Upper lobe of left lung (tissue), 6 donors: ENCODE measurements at regions not wholly inside any gene's neighbourhood (a gene's known extent, or its start where the extent isn't known, plus 50 kb on each side); places are given as distances from the start of the nearest gene placed in this dataset.

Experiments
- ATAC-seq, 2 donors: fragments of 200-7000 bp; cut with Tn5 transposase; one replicate each; pipeline ENCODE4 v1.9.1; 2022; ENCODE audit warnings: mild to moderate bottlenecking in 2 of 2, moderate library complexity in 2 of 2; ENCODE audit not compliant: low FRiP score in 2 of 2
- DNase-seq, 2 donors: peaks; one replicate each; pipeline ENCODE4 v3.0.0-alpha.2; 2019 to 2020
- H3K27ac ChIP-seq, 4 donors: fragments of 200-600 bp; sonication (generic); one replicate each; pipeline ENCODE4 v1.5.1; 2016 to 2019
- H3K27me3 ChIP-seq, 4 donors: fragments of 200-600 bp; sonication (generic); one replicate each; pipeline ENCODE4 v1.5.1; 2017 to 2019
- H3K36me3 ChIP-seq, 4 donors: fragments of 200-600 bp; sonication (generic); one replicate each; pipeline ENCODE4 v1.5.1; 2016 to 2019
- H3K4me1 ChIP-seq, 4 donors: fragments of 200-600 bp; sonication (generic); one replicate each; pipeline ENCODE4 v1.5.1; 2018 to 2019
- H3K4me3 ChIP-seq, 4 donors: fragments of 200-600 bp; sonication (generic); one replicate each; pipeline ENCODE4 v1.5.1; 2017 to 2019; ENCODE audit warnings: mild to moderate bottlenecking in 2 of 4, moderate library complexity in 1 of 4
- H3K9me3 ChIP-seq, 4 donors: fragments of 200-600 bp; sonication (generic); one replicate each; pipeline ENCODE4 v1.5.1; 2018 to 2019
- EP300 ChIP-seq, 4 donors: sonication (generic); formaldehyde crosslinking; IDR thresholded peaks; one replicate each; pipeline ENCODE4 v1.5.1; 2017; ENCODE audit warnings: antibody characterized with exemption in 4 of 4, control low read depth in 2 of 4
- POLR2A ChIP-seq, 4 donors: fragments of 450-650 bp; IDR thresholded peaks; one replicate each; pipeline ENCODE4 v1.5.1; 2016 to 2017; ENCODE audit warnings: antibody characterized with exemption in 4 of 4, mild to moderate bottlenecking in 2 of 4
- POLR2AphosphoS5 ChIP-seq, 2 donors: sonication (generic); formaldehyde crosslinking; IDR thresholded peaks; one replicate each; pipeline ENCODE4 v1.5.1; 2017; ENCODE audit warnings: antibody characterized with exemption in 2 of 2
- WGBS, 2 donors: methylation state at CpG; one replicate each; pipeline ENCODE4 v1.1.5; 2017 to 2018; 5-methylcytosine and 5-hydroxymethylcytosine counted together
- TF ChIP-seq, protein P1 (sequence below), 6 experiments: fragments of 450-650 bp in 4 of 6; fragments of 200-600 bp in 2 of 6; sonication (generic) in 2 of 6; IDR thresholded peaks; one replicate each; pipeline ENCODE4 v1.5.1; 2016 to 2019; ENCODE audit warnings: antibody characterized with exemption in 6 of 6
- donor health status: DM: no; HTN: no; CAD: no; lungs with moderate emphysema.
- donor health status: DM: no; HTN: yes; CAD: no; lungs with severe emphysema.

DNA sequence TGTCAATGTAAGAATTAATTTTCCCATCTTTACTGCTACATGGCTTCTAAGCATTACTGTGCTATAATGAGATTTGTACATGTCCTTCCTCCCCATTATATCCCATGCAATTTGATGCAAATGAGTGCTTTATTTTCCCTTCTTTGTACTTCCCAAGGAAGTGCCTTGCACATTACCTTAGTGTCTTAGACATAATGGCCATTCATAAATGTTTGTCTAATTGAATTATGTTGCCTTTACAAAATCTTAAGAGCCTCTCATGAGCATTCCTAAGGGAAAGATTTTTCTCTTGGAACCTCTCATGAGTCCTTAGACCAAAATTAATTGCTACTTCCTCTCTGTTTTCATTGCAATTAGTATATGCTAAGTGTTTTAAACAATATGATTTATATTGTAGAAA is 741.7 kb downstream of the RERGL start:
- H3K4me3 ChIP-seq = no peak overlapping the region
- ATAC-seq = no peak
- TF ChIP-seq POLR2AphosphoS5 (IDR thresholded peaks at IDR 0.05) = no peak
- TF ChIP-seq POLR2A (IDR thresholded peaks at IDR 0.05) = no peak
- TF ChIP-seq EP300 (IDR thresholded peaks at IDR 0.05) = no peak
- TF ChIP-seq, protein P1, sequence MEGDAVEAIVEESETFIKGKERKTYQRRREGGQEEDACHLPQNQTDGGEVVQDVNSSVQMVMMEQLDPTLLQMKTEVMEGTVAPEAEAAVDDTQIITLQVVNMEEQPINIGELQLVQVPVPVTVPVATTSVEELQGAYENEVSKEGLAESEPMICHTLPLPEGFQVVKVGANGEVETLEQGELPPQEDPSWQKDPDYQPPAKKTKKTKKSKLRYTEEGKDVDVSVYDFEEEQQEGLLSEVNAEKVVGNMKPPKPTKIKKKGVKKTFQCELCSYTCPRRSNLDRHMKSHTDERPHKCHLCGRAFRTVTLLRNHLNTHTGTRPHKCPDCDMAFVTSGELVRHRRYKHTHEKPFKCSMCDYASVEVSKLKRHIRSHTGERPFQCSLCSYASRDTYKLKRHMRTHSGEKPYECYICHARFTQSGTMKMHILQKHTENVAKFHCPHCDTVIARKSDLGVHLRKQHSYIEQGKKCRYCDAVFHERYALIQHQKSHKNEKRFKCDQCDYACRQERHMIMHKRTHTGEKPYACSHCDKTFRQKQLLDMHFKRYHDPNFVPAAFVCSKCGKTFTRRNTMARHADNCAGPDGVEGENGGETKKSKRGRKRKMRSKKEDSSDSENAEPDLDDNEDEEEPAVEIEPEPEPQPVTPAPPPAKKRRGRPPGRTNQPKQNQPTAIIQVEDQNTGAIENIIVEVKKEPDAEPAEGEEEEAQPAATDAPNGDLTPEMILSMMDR (IDR thresholded peaks at IDR 0.05) = no peak
- H3K27me3 ChIP-seq = no peaks in the 10 kb centered on the region
- no peak overlapping the region for H3K27ac ChIP-seq
- H3K9me3 ChIP-seq = no peaks in the 10 kb centered on the region
- no peak for DNase-seq
- H3K4me1 ChIP-seq = no peaks in the 10 kb centered on the region
- H3K36me3 ChIP-seq = no peaks in the 10 kb centered on the region

DNA sequence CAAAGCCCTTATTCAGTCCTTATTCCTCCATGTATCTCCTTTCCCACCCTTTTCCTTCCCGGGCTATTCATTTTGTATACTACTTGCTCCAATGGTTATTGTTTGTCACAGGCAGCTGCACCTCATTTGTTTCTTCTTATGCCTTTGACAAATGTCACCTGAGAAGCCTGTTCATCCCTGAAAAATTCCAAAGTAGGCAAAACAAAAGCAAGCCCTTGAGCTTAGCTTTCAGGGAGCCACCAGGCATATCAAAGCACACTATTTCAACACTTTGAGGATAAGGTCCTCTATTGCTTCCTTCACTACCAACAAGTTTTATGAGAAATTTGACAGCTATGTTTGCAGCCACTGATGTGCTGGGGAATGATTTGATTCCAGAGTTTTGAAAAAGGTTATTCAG is 738.7 kb upstream of the LMO3 start:
- no peak for ATAC-seq
- 84 to 85% methylated on average over 1 of the region's 1 CpG for WGBS, 2 donors
- Histone ChIP-seq H3K27me3 (no peaks in the 10 kb centered on the region), H3K4me1 (no peaks in the 10 kb centered on the region), H3K36me3 (no peaks in the 10 kb centered on the region), H3K27ac (no peak overlapping the region), H3K9me3 (no peaks in the 10 kb centered on the region), H3K4me3 (no peak overlapping the region)
- TF ChIP-seq POLR2AphosphoS5 (IDR thresholded peaks at IDR 0.05) = no peak
- TF ChIP-seq, protein P1 (IDR thresholded peaks at IDR 0.05) = no peak
- TF ChIP-seq POLR2A (IDR thresholded peaks at IDR 0.05) = no peak
- TF ChIP-seq EP300 (IDR thresholded peaks at IDR 0.05) = no peak
- DNase-seq = no peak

DNA sequence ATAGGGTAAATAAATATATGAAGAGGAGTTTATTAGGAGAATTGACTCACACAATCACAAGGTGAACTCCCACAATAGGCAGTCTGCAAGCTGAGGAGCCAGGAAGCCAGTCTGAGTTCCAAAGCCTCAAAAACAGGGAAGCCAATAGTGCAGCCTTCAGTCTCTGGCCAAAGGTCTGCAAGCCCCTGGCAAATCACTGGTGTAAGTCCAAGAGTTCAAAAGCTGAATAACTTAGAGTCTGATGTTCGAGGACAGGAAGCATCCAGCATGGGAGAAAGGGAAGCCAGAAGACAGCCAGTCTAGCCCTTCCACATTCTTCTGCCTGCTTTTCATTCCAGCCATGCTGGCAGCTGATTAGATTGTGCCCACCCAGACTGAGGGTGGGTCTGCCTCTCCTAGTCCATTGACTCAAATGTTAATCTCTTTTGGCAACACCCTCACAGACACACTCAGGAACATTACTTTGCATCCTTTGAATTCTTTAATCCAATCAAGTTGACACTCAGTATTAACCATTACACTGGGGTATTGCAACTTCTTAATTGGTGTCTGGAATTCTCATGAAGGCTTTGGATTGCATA is 736.5 kb upstream of the LMO3 start:
- ATAC-seq = no peak
- TF ChIP-seq POLR2A (IDR thresholded peaks at IDR 0.05) (no peak), EP300 (IDR thresholded peaks at IDR 0.05) (no peak), POLR2AphosphoS5 (IDR thresholded peaks at IDR 0.05) (no peak)
- TF ChIP-seq, protein P1 (IDR thresholded peaks at IDR 0.05) = no peak
- no peak for DNase-seq
- Histone ChIP-seq H3K4me3 (no peak overlapping the region), H3K27ac (no peak overlapping the region), H3K27me3 (no peaks in the 10 kb centered on the region), H3K4me1 (no peaks in the 10 kb centered on the region), H3K9me3 (no peaks in the 10 kb centered on the region), H3K36me3 (no peaks in the 10 kb centered on the region)
- WGBS, 2 donors = 33% methylated on average over 1 of the region's 1 CpG

DNA sequence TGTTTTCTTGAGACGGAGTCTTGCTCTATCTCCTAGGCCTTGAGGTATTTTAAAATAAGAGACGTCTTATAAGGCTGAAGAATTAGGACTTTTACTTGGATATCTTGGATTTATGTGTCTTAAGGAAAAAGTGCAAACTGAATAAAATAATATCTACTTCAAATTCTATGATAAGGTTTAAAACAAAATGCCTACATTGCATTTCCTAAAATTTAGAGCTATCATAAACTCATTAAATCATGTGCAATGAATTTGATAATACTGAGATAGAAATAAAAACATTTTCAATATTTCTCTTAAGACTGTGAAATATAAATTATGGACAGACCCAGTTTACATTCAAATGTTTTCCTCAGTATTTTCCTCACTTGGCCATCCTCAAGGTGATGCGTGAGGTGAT is 729.5 kb upstream of the LMO3 start:
- Histone ChIP-seq H3K27ac (no peak overlapping the region), H3K4me3 (no peak overlapping the region), H3K36me3 (no peaks in the 10 kb centered on the region), H3K4me1 (no peaks in the 10 kb centered on the region), H3K9me3 (no peaks in the 10 kb centered on the region), H3K27me3 (no peaks in the 10 kb centered on the region)
- 86 to 87% methylated on average over 3 of the region's 3 CpGs for WGBS, 2 donors
- no peak for ATAC-seq
- no peak for TF ChIP-seq POLR2AphosphoS5 (IDR thresholded peaks at IDR 0.05)
- DNase-seq = no peak

DNA sequence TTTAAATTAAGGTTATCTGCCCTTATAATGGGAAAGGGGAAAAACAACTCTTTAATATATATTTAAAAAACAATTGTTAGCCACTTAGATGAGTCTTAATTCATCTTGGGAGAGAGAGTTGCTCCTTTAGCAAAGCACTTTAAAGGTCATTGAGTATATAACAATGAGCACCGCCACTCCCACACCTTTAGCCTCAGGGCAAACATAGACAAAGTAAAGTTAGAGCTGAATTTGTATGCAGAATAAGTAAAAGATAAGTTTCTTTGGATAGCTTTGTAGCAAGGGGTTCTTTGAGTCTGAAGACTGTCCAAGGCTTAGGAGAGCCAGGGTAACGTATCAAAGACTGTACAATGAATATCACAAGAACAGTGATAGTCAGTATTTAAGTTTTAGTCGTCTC is 728.8 kb upstream of the LMO3 start:
- H3K36me3 ChIP-seq = no peaks in the 10 kb centered on the region
- 71 to 76% methylated on average over 3 of the region's 3 CpGs for WGBS, 2 donors
- no peak overlapping the region for H3K4me3 ChIP-seq
- H3K9me3 ChIP-seq = no peaks in the 10 kb centered on the region
- no peak for TF ChIP-seq POLR2A (IDR thresholded peaks at IDR 0.05)
- no peak for TF ChIP-seq EP300 (IDR thresholded peaks at IDR 0.05)
- no peak for TF ChIP-seq POLR2AphosphoS5 (IDR thresholded peaks at IDR 0.05)
- TF ChIP-seq, protein P1 (IDR thresholded peaks at IDR 0.05) = no peak
- no peak for DNase-seq
- no peaks in the 10 kb centered on the region for H3K27me3 ChIP-seq
- H3K4me1 ChIP-seq = no peaks in the 10 kb centered on the region
- no peak overlapping the region for H3K27ac ChIP-seq
- ATAC-seq = no peak
